ENCODE measurements at regions not wholly inside any gene's neighbourhood (a gene's known extent, or its start where the extent isn't known, plus 50 kb on each side); places are given as distances from the start of the nearest gene placed in this dataset.

- TF ChIP-seq CTCF (conservative IDR thresholded peaks at IDR 0.05 in 1 of 2, IDR thresholded peaks at IDR 0.05 in 1 of 2; ENCODE audit: low read depth in 1 of 2, low read length in 2 of 2) = no peak
- TF ChIP-seq EZH2 (IDR thresholded peaks at IDR 0.05; ENCODE audit: low read length, missing control alignments) = no peak
These were observed 412.0 kb downstream of the LMO7 start for GRCh38 chr13:76048131-76048530.

Data from fibroblast of lung (primary cell).